Liver (tissue), 8 donors: ENCODE measurements at regions not wholly inside any gene's neighbourhood (a gene's known extent, or its start where the extent isn't known, plus 50 kb on each side); places are given as distances from the start of the nearest gene placed in this dataset.
A peak's percentile ranks its signal among the peaks of the same experiment; 100 is the strongest.

ENCODE experiments used
- DNase-seq: peaks from one replicate; pipeline ENCODE4 v3.0.0-alpha.2; 2017; ENCODE audit warnings: low spot score
- H3K27ac ChIP-seq, 2 donors: one replicate each; pipeline ENCODE4 v1.7.0; 2013; ENCODE audit warnings: inconsistent platforms in 2 of 2, low read length in 2 of 2, control low read depth in 1 of 2, low read depth in 1 of 2, mild to moderate bottlenecking in 1 of 2
- H3K27me3 ChIP-seq, 4 donors: one replicate each; pipeline versions ENCODE4 v1.6.1 to v1.7.0; 2013; ENCODE audit warnings: low read length in 3 of 4, inconsistent platforms in 1 of 4, mild to moderate bottlenecking in 1 of 4, moderate library complexity in 1 of 4; ENCODE audit not compliant: control insufficient read depth in 4 of 4, insufficient read depth in 4 of 4
- H3K36me3 ChIP-seq, 4 donors: one replicate each; pipeline versions ENCODE4 v1.6.1 to v1.7.0; 2013; ENCODE audit warnings: low read length in 3 of 4, mild to moderate bottlenecking in 3 of 4, low read depth in 1 of 4, moderate library complexity in 1 of 4; ENCODE audit not compliant: control insufficient read depth in 4 of 4, insufficient read depth in 3 of 4
- H3K4me1 ChIP-seq, 4 donors: one replicate each; pipeline versions ENCODE4 v1.6.1 to v1.7.0; 2013; ENCODE audit warnings: low read length in 3 of 4, mild to moderate bottlenecking in 3 of 4, moderate library complexity in 1 of 4; ENCODE audit not compliant: control insufficient read depth in 4 of 4, insufficient read depth in 4 of 4
- H3K4me3 ChIP-seq, 3 donors: one replicate each; pipeline versions ENCODE4 v1.6.1 to v1.7.0; 2013; ENCODE audit warnings: low read length in 3 of 3, control low read depth in 1 of 3, low read depth in 1 of 3, mild to moderate bottlenecking in 1 of 3
- H3K9ac ChIP-seq, 2 donors: one replicate each; pipeline ENCODE4 v1.7.0; 2013; ENCODE audit warnings: low read length in 2 of 2, mild to moderate bottlenecking in 2 of 2, moderate library complexity in 2 of 2, control low read depth in 1 of 2, low read depth in 1 of 2
- H3K9me3 ChIP-seq, 4 donors: one replicate each; pipeline versions ENCODE4 v1.6.1 to v1.7.0; 2013; ENCODE audit warnings: low read length in 3 of 4; ENCODE audit not compliant: control insufficient read depth in 4 of 4
- EGR1 ChIP-seq, 2 donors: IDR thresholded peaks; 2 replicates each; pipeline ENCODE4 v1.6.1; 2016 to 2018; ENCODE audit warnings: antibody characterized with exemption in 2 of 2, low read depth in 2 of 2
- FOXA1 ChIP-seq: IDR thresholded peaks from 2 replicates; pipeline ENCODE4 v1.6.1; 2016; ENCODE audit warnings: antibody characterized with exemption
- FOXA2 ChIP-seq: IDR thresholded peaks from 2 replicates; pipeline ENCODE4 v1.6.1; 2016; ENCODE audit warnings: antibody characterized with exemption
- GABPA ChIP-seq, 2 donors: IDR thresholded peaks in 1 of 2; conservative IDR thresholded peaks in 1 of 2; 2 replicates each; pipeline ENCODE4 v1.6.1; 2016; ENCODE audit warnings: antibody characterized with exemption in 2 of 2, mild to moderate bottlenecking in 1 of 2, moderate library complexity in 1 of 2
- HNF4A ChIP-seq, 2 donors: conservative IDR thresholded peaks; 2 replicates each; pipeline ENCODE4 v1.6.1; 2016; ENCODE audit warnings: antibody characterized with exemption in 2 of 2, mild to moderate bottlenecking in 2 of 2
- JUND ChIP-seq, 2 donors: IDR thresholded peaks; 2 replicates each; pipeline ENCODE4 v1.6.1; 2016; ENCODE audit warnings: antibody characterized with exemption in 2 of 2
- NR2F2 ChIP-seq: IDR thresholded peaks from 2 replicates; pipeline ENCODE4 v1.6.1; 2016; ENCODE audit warnings: antibody characterized with exemption
- RAD21 ChIP-seq, 2 donors: IDR thresholded peaks; 2 replicates each; pipeline ENCODE4 v1.6.1; 2016; ENCODE audit warnings: antibody characterized with exemption in 2 of 2, mild to moderate bottlenecking in 2 of 2
- RXRA ChIP-seq, 2 donors: IDR thresholded peaks; 2 replicates each; pipeline ENCODE4 v1.6.1; 2017 to 2018; ENCODE audit warnings: antibody characterized with exemption in 2 of 2, mild to moderate bottlenecking in 1 of 2
- SP1 ChIP-seq: IDR thresholded peaks from 2 replicates; pipeline ENCODE4 v1.6.1; 2018; ENCODE audit warnings: antibody characterized with exemption, mild to moderate bottlenecking
- TAF1 ChIP-seq: conservative IDR thresholded peaks from 2 replicates; pipeline ENCODE4 v1.6.1; 2016; ENCODE audit warnings: antibody characterized with exemption, mild to moderate bottlenecking
- YY1 ChIP-seq: IDR thresholded peaks from 2 replicates; pipeline ENCODE4 v1.6.1; 2016; ENCODE audit warnings: antibody characterized with exemption, mild to moderate bottlenecking
- WGBS: extraction: QIAGEN DNeasy Blood & Tissue Kit; methylation state at CpG from one replicate; pipeline ENCODE4 v1.1.7; 2013; 5-methylcytosine and 5-hydroxymethylcytosine counted together
- TF ChIP-seq, protein P1 (sequence below): IDR thresholded peaks from 2 replicates; pipeline ENCODE4 v1.6.1; 2016; ENCODE audit warnings: antibody characterized with exemption
- TF ChIP-seq, protein P2 (sequence below): fragments of 150-350 bp; IDR thresholded peaks from 2 replicates; pipeline ENCODE4 v1.5.1; 2017; ENCODE audit warnings: improper control_type of control experiment, low read depth, low read length; ENCODE audit not compliant: missing input control
- TF ChIP-seq, protein P3 (sequence below): IDR thresholded peaks from 2 replicates; pipeline ENCODE4 v1.6.1; 2016; ENCODE audit warnings: antibody characterized with exemption
- TF ChIP-seq, protein P4 (sequence below): IDR thresholded peaks from 2 replicates; pipeline ENCODE4 v1.6.1; 2016; ENCODE audit warnings: antibody characterized with exemption, mild to moderate bottlenecking
- donor health status: healthy.
- donor health status: healthy.
- donor health status: healthy.
- donor health status: healthy.
- donor health status: healthy.

DNA sequence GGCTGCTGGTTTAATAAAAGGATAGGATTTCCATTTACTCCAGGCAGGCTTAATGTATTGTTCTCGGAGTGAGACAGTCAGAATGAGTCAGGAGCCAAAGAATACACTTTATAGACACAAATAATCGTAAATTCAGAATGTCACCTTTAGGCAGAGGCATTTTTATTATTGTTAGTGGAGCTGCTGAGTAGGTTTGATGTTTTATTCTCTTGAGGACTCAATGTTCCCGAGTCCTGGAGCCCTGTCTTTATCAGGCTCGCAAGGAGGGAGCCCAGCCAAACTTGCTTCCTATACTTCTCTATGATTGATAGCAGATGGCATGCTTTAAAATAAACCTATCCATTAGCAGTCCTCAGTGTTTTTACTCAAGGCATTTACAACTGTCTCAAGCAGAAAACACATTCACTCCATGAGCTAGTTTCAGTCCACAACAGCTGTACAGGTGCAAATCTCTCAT is 492.3 kb upstream of the ZEB2 start:
- 69% methylated on average over 4 of the region's 4 CpGs for WGBS
- Histone ChIP-seq H3K4me1 (no peaks in the 10 kb centered on the region), H3K9ac (no peak overlapping the region), H3K27me3 (no peaks in the 10 kb centered on the region), H3K36me3 (no peaks in the 10 kb centered on the region), H3K9me3 (no peaks in the 10 kb centered on the region), H3K4me3 (no peak overlapping the region), H3K27ac (no peak overlapping the region)
- TF ChIP-seq JUND (IDR thresholded peaks at IDR 0.05) (no peak), RAD21 (IDR thresholded peaks at IDR 0.05) (no peak), EGR1 (IDR thresholded peaks at IDR 0.05; ENCODE audit: low read depth in 2 of 2) (no peak), RXRA (IDR thresholded peaks at IDR 0.05) (no peak)
- TF ChIP-seq, protein P1, sequence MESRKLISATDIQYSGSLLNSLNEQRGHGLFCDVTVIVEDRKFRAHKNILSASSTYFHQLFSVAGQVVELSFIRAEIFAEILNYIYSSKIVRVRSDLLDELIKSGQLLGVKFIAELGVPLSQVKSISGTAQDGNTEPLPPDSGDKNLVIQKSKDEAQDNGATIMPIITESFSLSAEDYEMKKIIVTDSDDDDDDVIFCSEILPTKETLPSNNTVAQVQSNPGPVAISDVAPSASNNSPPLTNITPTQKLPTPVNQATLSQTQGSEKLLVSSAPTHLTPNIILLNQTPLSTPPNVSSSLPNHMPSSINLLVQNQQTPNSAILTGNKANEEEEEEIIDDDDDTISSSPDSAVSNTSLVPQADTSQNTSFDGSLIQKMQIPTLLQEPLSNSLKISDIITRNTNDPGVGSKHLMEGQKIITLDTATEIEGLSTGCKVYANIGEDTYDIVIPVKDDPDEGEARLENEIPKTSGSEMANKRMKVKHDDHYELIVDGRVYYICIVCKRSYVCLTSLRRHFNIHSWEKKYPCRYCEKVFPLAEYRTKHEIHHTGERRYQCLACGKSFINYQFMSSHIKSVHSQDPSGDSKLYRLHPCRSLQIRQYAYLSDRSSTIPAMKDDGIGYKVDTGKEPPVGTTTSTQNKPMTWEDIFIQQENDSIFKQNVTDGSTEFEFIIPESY, result no peak
- TF ChIP-seq, protein P2, sequence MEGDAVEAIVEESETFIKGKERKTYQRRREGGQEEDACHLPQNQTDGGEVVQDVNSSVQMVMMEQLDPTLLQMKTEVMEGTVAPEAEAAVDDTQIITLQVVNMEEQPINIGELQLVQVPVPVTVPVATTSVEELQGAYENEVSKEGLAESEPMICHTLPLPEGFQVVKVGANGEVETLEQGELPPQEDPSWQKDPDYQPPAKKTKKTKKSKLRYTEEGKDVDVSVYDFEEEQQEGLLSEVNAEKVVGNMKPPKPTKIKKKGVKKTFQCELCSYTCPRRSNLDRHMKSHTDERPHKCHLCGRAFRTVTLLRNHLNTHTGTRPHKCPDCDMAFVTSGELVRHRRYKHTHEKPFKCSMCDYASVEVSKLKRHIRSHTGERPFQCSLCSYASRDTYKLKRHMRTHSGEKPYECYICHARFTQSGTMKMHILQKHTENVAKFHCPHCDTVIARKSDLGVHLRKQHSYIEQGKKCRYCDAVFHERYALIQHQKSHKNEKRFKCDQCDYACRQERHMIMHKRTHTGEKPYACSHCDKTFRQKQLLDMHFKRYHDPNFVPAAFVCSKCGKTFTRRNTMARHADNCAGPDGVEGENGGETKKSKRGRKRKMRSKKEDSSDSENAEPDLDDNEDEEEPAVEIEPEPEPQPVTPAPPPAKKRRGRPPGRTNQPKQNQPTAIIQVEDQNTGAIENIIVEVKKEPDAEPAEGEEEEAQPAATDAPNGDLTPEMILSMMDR, result no peak
- DNase-seq, result no peak

DNA sequence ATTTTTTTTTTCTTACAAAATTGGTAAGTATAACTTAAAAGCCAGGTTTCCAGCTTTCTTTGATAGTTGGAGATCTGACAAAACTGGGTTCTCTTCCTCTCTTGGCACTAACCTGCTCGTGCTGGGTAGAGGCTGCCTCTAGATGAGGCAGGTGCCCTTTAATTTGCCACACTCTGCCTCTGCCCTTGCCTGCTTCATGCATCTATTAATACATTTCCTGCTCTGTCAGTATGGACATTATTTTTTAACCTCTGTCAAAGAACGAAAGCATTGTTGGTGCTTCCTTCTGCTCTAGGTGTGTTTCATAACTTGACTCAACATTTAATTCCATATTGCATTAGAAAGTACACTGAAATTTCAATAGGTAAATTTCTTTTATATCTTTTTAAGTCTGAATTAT is 490.7 kb upstream of the ZEB2 start:
- no peak overlapping the region for H3K9ac ChIP-seq
- no peaks in the 10 kb centered on the region for H3K4me1 ChIP-seq
- no peaks in the 10 kb centered on the region for H3K27me3 ChIP-seq
- no peak for DNase-seq
- H3K9me3 ChIP-seq, result no peaks in the 10 kb centered on the region
- no peaks in the 10 kb centered on the region for H3K36me3 ChIP-seq
- no peak overlapping the region for H3K4me3 ChIP-seq
- TF ChIP-seq, protein P3, sequence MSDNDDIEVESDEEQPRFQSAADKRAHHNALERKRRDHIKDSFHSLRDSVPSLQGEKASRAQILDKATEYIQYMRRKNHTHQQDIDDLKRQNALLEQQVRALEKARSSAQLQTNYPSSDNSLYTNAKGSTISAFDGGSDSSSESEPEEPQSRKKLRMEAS, result no peak
- no peak overlapping the region for H3K27ac ChIP-seq
- WGBS, result 79% methylated on average over 2 of the region's 2 CpGs

DNA sequence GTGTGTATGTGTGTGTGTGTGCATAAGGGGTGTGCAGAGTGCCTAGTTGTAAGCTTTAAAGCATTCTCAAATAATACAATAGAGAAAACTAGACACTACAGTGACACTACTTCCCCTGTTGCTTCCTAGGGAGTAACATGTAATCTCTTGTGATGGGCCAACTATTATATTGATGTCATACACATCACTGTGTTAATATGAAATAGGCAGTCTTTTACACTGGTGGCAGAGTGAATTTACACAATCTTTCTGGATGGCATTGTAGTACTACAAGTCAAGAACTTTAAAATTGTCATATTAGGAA is 488.0 kb upstream of the ZEB2 start:
- H3K27ac ChIP-seq, result peak overlapping the region; percentile 7 to 34
- TF ChIP-seq EGR1 (IDR thresholded peaks at IDR 0.05; ENCODE audit: low read depth in 2 of 2), result no peak
- TF ChIP-seq, protein P3, result no peak
- TF ChIP-seq HNF4A (conservative IDR thresholded peaks at IDR 0.05), result no peak
- no peak for TF ChIP-seq NR2F2
- TF ChIP-seq, protein P4, sequence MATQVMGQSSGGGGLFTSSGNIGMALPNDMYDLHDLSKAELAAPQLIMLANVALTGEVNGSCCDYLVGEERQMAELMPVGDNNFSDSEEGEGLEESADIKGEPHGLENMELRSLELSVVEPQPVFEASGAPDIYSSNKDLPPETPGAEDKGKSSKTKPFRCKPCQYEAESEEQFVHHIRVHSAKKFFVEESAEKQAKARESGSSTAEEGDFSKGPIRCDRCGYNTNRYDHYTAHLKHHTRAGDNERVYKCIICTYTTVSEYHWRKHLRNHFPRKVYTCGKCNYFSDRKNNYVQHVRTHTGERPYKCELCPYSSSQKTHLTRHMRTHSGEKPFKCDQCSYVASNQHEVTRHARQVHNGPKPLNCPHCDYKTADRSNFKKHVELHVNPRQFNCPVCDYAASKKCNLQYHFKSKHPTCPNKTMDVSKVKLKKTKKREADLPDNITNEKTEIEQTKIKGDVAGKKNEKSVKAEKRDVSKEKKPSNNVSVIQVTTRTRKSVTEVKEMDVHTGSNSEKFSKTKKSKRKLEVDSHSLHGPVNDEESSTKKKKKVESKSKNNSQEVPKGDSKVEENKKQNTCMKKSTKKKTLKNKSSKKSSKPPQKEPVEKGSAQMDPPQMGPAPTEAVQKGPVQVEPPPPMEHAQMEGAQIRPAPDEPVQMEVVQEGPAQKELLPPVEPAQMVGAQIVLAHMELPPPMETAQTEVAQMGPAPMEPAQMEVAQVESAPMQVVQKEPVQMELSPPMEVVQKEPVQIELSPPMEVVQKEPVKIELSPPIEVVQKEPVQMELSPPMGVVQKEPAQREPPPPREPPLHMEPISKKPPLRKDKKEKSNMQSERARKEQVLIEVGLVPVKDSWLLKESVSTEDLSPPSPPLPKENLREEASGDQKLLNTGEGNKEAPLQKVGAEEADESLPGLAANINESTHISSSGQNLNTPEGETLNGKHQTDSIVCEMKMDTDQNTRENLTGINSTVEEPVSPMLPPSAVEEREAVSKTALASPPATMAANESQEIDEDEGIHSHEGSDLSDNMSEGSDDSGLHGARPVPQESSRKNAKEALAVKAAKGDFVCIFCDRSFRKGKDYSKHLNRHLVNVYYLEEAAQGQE, result no peak
- TF ChIP-seq, protein P2, result no peak
- TF ChIP-seq TAF1, result no peak
- TF ChIP-seq SP1, result no peak
- TF ChIP-seq RXRA (IDR thresholded peaks at IDR 0.05), result no peak
- no peak for TF ChIP-seq JUND (IDR thresholded peaks at IDR 0.05)
- TF ChIP-seq GABPA (IDR thresholded peaks at IDR 0.05 in 1 of 2, conservative IDR thresholded peaks at IDR 0.05 in 1 of 2), result no peak
- TF ChIP-seq YY1, result no peak
- TF ChIP-seq, protein P1, result no peak
- no peak for TF ChIP-seq FOXA1
- no peak for TF ChIP-seq FOXA2

More for the DNA sequence above, 488.0 kb upstream of the ZEB2 start:
- Histone ChIP-seq H3K9me3 (no peaks in the 10 kb centered on the region), H3K27me3 (no peaks in the 10 kb centered on the region), H3K4me3 (no peak overlapping the region), H3K36me3 (no peaks in the 10 kb centered on the region), H3K4me1 (no peaks in the 10 kb centered on the region), H3K9ac (no peak overlapping the region)
- DNase-seq, result no peak
